NCI-H146 (cell line): ENCODE measurements at regions not wholly inside any gene's neighbourhood (a gene's known extent, or its start where the extent isn't known, plus 50 kb on each side); places are given as distances from the start of the nearest gene placed in this dataset.
"Not testable (repeated sequence)": the region's sequence is repeated elsewhere in the genome, so short reads cannot be mapped to it uniquely, and the experiment has no call there.

Experiments used
- DNase-seq: peaks from one replicate; lab custom pipeline; 2025; lab: John Stamatoyannopoulos, UW

GRCh38 chr2:53493210-53493609 is 274.4 kb upstream of the CHAC2 start:
- DNase-seq = no peak

GRCh38 chr2:53490659-53491058 is 276.9 kb upstream of the CHAC2 start:
- peak; percentile 47 for DNase-seq

- not testable (repeated sequence) for DNase-seq
Measured at GRCh38 chr2:53486185-53486899, 281.3 kb upstream of the CHAC2 start.

GRCh38 chr2:53485021-53485728 is 282.4 kb upstream of the CHAC2 start:
- DNase-seq = no peak

GRCh38 chr2:53484531-53484930 is 283.1 kb upstream of the CHAC2 start:
- DNase-seq = no peak

GRCh38 chr2:53477517-53477916 is 290.1 kb upstream of the CHAC2 start:
- no peak for DNase-seq

GRCh38 chr2:53476834-53477233 is 290.8 kb upstream of the CHAC2 start:
- DNase-seq = no peak

GRCh38 chr2:53475766-53476165 is 291.8 kb upstream of the CHAC2 start:
- no peak for DNase-seq

- DNase-seq = no peak
Measured at GRCh38 chr2:53475321-53475720, 292.3 kb upstream of the CHAC2 start.

- DNase-seq = no peak
Measured at GRCh38 chr2:53474914-53475313, 292.7 kb upstream of the CHAC2 start.

- DNase-seq = no peak
Measured at GRCh38 chr2:53473775-53474311, 293.8 kb upstream of the CHAC2 start.

- DNase-seq = peak; percentile 72
Measured at GRCh38 chr2:53473236-53473635, 294.4 kb upstream of the CHAC2 start.

- DNase-seq = peak; percentile 5
Measured at GRCh38 chr2:53467467-53468180, 300.0 kb upstream of the CHAC2 start.

GRCh38 chr2:53463806-53464726 is 303.5 kb upstream of the CHAC2 start:
- DNase-seq = no peak

GRCh38 chr2:53460937-53461336 is 306.7 kb upstream of the CHAC2 start:
- no peak for DNase-seq

- peak; percentile 6 for DNase-seq
Measured at GRCh38 chr2:53460347-53460746, 307.3 kb upstream of the CHAC2 start.

- DNase-seq = no peak
Measured at GRCh38 chr2:53455094-53455493, 312.5 kb upstream of the CHAC2 start.

GRCh38 chr2:53452957-53453748 is 314.5 kb upstream of the CHAC2 start:
- DNase-seq = no peak

GRCh38 chr2:53452400-53452799 is 315.2 kb upstream of the CHAC2 start:
- DNase-seq = no peak

GRCh38 chr2:53450923-53451322 is 316.7 kb upstream of the CHAC2 start:
- peak; percentile 91 for DNase-seq

- DNase-seq = no peak
Measured at GRCh38 chr2:53448591-53448990, 319.0 kb upstream of the CHAC2 start.
